Loucy (cell line): ENCODE measurements at regions not wholly inside any gene's neighbourhood (a gene's known extent, or its start where the extent isn't known, plus 50 kb on each side); places are given as distances from the start of the nearest gene placed in this dataset.

ENCODE experiments used
- EZH2phosphoT487 ChIP-seq: fragments of 200-600 bp; IDR thresholded peaks from 2 replicates; pipeline ENCODE4 v1.6.1; 2018; ENCODE audit warnings: antibody characterized with exemption, mild to moderate bottlenecking, moderate library complexity, borderline replicate concordance
- TF ChIP-seq, protein P1 (sequence below): fragments of 200-600 bp; sonication (generic); conservative IDR thresholded peaks from 2 replicates; pipeline ENCODE4 v1.5.1; 2014; ENCODE audit warnings: mild to moderate bottlenecking, antibody characterized with exemption, low read length

DNA sequence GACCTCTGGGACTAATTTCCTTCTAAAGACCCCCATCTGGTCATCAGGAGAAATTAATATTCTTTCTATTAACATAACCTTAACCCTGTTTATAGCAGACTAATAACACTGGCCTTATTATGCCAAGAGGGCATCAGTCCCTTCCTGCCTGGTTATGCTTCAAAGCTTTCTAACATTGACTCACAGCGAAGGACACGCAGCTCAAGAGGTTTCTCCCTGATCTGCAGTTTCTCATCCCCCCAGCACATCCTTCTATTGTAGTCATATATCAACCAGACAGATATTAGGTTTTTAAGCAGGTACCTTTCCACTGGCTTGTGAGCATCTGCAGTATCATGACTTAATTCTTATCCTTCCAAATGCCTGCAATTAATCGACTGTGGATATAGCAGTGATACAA, 100.0 kb upstream of the CXCR4 start:
- TF ChIP-seq, protein P1, sequence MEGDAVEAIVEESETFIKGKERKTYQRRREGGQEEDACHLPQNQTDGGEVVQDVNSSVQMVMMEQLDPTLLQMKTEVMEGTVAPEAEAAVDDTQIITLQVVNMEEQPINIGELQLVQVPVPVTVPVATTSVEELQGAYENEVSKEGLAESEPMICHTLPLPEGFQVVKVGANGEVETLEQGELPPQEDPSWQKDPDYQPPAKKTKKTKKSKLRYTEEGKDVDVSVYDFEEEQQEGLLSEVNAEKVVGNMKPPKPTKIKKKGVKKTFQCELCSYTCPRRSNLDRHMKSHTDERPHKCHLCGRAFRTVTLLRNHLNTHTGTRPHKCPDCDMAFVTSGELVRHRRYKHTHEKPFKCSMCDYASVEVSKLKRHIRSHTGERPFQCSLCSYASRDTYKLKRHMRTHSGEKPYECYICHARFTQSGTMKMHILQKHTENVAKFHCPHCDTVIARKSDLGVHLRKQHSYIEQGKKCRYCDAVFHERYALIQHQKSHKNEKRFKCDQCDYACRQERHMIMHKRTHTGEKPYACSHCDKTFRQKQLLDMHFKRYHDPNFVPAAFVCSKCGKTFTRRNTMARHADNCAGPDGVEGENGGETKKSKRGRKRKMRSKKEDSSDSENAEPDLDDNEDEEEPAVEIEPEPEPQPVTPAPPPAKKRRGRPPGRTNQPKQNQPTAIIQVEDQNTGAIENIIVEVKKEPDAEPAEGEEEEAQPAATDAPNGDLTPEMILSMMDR = no peak
- no peak for TF ChIP-seq EZH2phosphoT487
